WTC11 (cell line): ENCODE measurements at regions not wholly inside any gene's neighbourhood (a gene's known extent, or its start where the extent isn't known, plus 50 kb on each side); places are given as distances from the start of the nearest gene placed in this dataset.

Experiments
- FOXK1 ChIP-seq: sonication (generic); formaldehyde crosslinking; IDR thresholded peaks from 2 replicates; pipeline ENCODE4 v1.8.0; 2022; ENCODE audit warnings: mild to moderate bottlenecking, moderate library complexity, missing genetic modification reagents
- SMAD4 ChIP-seq: sonication (generic); formaldehyde crosslinking; IDR thresholded peaks from 2 replicates; pipeline ENCODE4 v1.8.0; 2022; ENCODE audit warnings: mild to moderate bottlenecking, missing genetic modification reagents
- TCF7 ChIP-seq: sonication (generic); formaldehyde crosslinking; IDR thresholded peaks from 2 replicates; pipeline ENCODE4 v1.8.0; 2022; ENCODE audit warnings: mild to moderate bottlenecking, low read depth, missing genetic modification reagents, moderate library complexity
- TF ChIP-seq, protein P1 (sequence below): fragments of 200-600 bp; IDR thresholded peaks from 2 replicates; pipeline ENCODE4 v1.8.0; 2022; ENCODE audit warnings: antibody characterized with exemption
- TF ChIP-seq, protein P2 (sequence below): fragments of 250-450 bp; sonication (Bioruptor Pico); IDR thresholded peaks from 2 replicates; pipeline ENCODE4 v1.8.0; 2021; ENCODE audit warnings: mild to moderate bottlenecking

DNA sequence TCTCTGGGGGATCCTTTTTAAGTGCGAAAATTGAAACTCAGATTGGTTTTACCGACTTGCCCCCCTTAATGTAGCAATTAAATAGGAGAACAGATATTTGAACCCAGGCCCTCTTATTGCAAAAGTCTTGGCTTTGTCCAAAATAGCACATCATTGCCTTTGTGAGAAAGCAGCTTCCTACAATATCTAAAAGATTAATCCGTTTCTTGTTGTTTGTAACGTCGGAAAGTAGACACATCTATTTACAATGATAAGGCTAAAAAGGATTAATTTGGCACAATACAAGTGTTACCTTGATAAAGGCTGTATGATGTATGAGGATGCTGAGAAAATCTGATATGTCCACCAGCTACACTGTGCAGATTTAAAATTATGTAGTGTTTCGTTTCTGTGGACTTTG, 108.7 kb upstream of the SLC10A2 start:
- no peak for TF ChIP-seq SMAD4 (CRISPR knock-in tag)
- TF ChIP-seq FOXK1 (CRISPR knock-in tag), result no peak
- TF ChIP-seq, protein P1, sequence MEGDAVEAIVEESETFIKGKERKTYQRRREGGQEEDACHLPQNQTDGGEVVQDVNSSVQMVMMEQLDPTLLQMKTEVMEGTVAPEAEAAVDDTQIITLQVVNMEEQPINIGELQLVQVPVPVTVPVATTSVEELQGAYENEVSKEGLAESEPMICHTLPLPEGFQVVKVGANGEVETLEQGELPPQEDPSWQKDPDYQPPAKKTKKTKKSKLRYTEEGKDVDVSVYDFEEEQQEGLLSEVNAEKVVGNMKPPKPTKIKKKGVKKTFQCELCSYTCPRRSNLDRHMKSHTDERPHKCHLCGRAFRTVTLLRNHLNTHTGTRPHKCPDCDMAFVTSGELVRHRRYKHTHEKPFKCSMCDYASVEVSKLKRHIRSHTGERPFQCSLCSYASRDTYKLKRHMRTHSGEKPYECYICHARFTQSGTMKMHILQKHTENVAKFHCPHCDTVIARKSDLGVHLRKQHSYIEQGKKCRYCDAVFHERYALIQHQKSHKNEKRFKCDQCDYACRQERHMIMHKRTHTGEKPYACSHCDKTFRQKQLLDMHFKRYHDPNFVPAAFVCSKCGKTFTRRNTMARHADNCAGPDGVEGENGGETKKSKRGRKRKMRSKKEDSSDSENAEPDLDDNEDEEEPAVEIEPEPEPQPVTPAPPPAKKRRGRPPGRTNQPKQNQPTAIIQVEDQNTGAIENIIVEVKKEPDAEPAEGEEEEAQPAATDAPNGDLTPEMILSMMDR, result no peak
- TF ChIP-seq TCF7 (CRISPR knock-in tag), result no peak
- TF ChIP-seq, protein P2, sequence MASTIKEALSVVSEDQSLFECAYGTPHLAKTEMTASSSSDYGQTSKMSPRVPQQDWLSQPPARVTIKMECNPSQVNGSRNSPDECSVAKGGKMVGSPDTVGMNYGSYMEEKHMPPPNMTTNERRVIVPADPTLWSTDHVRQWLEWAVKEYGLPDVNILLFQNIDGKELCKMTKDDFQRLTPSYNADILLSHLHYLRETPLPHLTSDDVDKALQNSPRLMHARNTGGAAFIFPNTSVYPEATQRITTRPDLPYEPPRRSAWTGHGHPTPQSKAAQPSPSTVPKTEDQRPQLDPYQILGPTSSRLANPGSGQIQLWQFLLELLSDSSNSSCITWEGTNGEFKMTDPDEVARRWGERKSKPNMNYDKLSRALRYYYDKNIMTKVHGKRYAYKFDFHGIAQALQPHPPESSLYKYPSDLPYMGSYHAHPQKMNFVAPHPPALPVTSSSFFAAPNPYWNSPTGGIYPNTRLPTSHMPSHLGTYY (CRISPR knock-in tag), result no peak
